Cardiac muscle cell (in vitro differentiated cells and primary cell): ENCODE measurements at regions not wholly inside any gene's neighbourhood (a gene's known extent, or its start where the extent isn't known, plus 50 kb on each side); places are given as distances from the start of the nearest gene placed in this dataset.
A peak's percentile ranks its signal among the peaks of the same experiment; 100 is the strongest.

Experiments used
- DNase-seq, 2 donors: peaks; one replicate each; pipeline versions ENCODE4 v3.0.0 to v3.0.0-alpha.2; 2010 to 2017; ENCODE audit warnings: low read depth in 1 of 2, low spot score in 1 of 2
- H3K27ac ChIP-seq: fragments of 200-600 bp; sonication (generic); 2 replicates; pipeline ENCODE4 v1.5.1; 2016
- H3K27me3 ChIP-seq: fragments of 200-600 bp; sonication (generic); 2 replicates; pipeline ENCODE4 v1.6.0; 2016; ENCODE audit warnings: control low read depth
- H3K36me3 ChIP-seq: fragments of 200-600 bp; sonication (generic); 2 replicates; pipeline ENCODE4 v1.5.1; 2016; ENCODE audit warnings: control low read depth
- H3K4me1 ChIP-seq: fragments of 200-600 bp; sonication (generic); 2 replicates; pipeline ENCODE4 v1.8.1; 2017; ENCODE audit warnings: low read depth, mild to moderate bottlenecking, mixed run types
- H3K4me3 ChIP-seq: fragments of 200-600 bp; sonication (generic); 2 replicates; pipeline ENCODE4 v1.5.1; 2016; ENCODE audit warnings: mild to moderate bottlenecking
- H3K9me3 ChIP-seq: fragments of 200-600 bp; sonication (generic); 2 replicates; pipeline ENCODE4 v1.5.1; 2017; ENCODE audit warnings: low read depth, mild to moderate bottlenecking, control low read depth
- CTCF ChIP-seq: IDR thresholded peaks from 2 replicates; pipeline ENCODE4 v1.5.1; 2012; ENCODE audit warnings: low read depth, mild to moderate bottlenecking, low read length

GRCh38 chr1:108075055-108075454 is 110.1 kb upstream of the VAV3 start:
- no peak overlapping the region for H3K27ac ChIP-seq
- no peak for DNase-seq
- TF ChIP-seq CTCF = no peak
- H3K27me3 ChIP-seq = no peaks in the 10 kb centered on the region
- no peaks in the 10 kb centered on the region for H3K9me3 ChIP-seq
- no peak overlapping the region for H3K4me3 ChIP-seq
- peaks cover 14% of the 10 kb centered on the region for H3K4me1 ChIP-seq
- no peaks in the 10 kb centered on the region for H3K36me3 ChIP-seq

- no peak for DNase-seq
- TF ChIP-seq CTCF = no peak
- no peaks in the 10 kb centered on the region for H3K36me3 ChIP-seq
- no peak overlapping the region for H3K4me3 ChIP-seq
- no peaks in the 10 kb centered on the region for H3K27me3 ChIP-seq
- H3K4me1 ChIP-seq = peaks cover 10% of the 10 kb centered on the region
- no peaks in the 10 kb centered on the region for H3K9me3 ChIP-seq
- H3K27ac ChIP-seq = no peak overlapping the region
These were observed 107.8 kb upstream of the VAV3 start for GRCh38 chr1:108072776-108073175.

- Histone ChIP-seq H3K4me1 (peaks cover 10% of the 10 kb centered on the region), H3K4me3 (no peak overlapping the region), H3K27ac (no peak overlapping the region), H3K36me3 (no peaks in the 10 kb centered on the region), H3K27me3 (no peaks in the 10 kb centered on the region), H3K9me3 (no peaks in the 10 kb centered on the region)
- DNase-seq = no peak
- TF ChIP-seq CTCF = no peak
These were observed 107.2 kb upstream of the VAV3 start for GRCh38 chr1:108072212-108072611.

- Histone ChIP-seq H3K9me3 (no peaks in the 10 kb centered on the region), H3K4me3 (no peak overlapping the region), H3K36me3 (no peaks in the 10 kb centered on the region), H3K27me3 (no peaks in the 10 kb centered on the region), H3K4me1 (peaks cover 10% of the 10 kb centered on the region), H3K27ac (no peak overlapping the region)
- DNase-seq = no peak
- no peak for TF ChIP-seq CTCF
These were observed 106.6 kb upstream of the VAV3 start for GRCh38 chr1:108071601-108072000.

- Histone ChIP-seq H3K4me1 (peaks cover 10% of the 10 kb centered on the region), H3K36me3 (no peaks in the 10 kb centered on the region), H3K27me3 (no peaks in the 10 kb centered on the region), H3K4me3 (no peak overlapping the region), H3K27ac (no peak overlapping the region), H3K9me3 (no peaks in the 10 kb centered on the region)
- DNase-seq = no peak
- no peak for TF ChIP-seq CTCF
These were observed 105.7 kb upstream of the VAV3 start for GRCh38 chr1:108070662-108071061.

GRCh38 chr1:108067884-108068540 is 103.0 kb upstream of the VAV3 start:
- H3K36me3 ChIP-seq = no peaks in the 10 kb centered on the region
- no peaks in the 10 kb centered on the region for H3K9me3 ChIP-seq
- H3K4me3 ChIP-seq = no peak overlapping the region
- DNase-seq = peak in 1 of 2 donors; percentile 46
- H3K27ac ChIP-seq = no peak overlapping the region
- no peak for TF ChIP-seq CTCF
- H3K27me3 ChIP-seq = no peaks in the 10 kb centered on the region
- H3K4me1 ChIP-seq = peaks cover 10% of the 10 kb centered on the region
